GM12878 (cell line): ENCODE measurements at regions not wholly inside any gene's neighbourhood (a gene's known extent, or its start where the extent isn't known, plus 50 kb on each side); places are given as distances from the start of the nearest gene placed in this dataset.

ENCODE experiments used
- CTCF ChIP-seq, 3 experiments: IDR thresholded peaks in 2 of 3; conservative IDR thresholded peaks in 1 of 3; 2 replicates each; pipeline ENCODE4 v1.5.1; 2011; ENCODE audit warnings: low read depth in 3 of 3, low read length in 3 of 3, mild to moderate bottlenecking in 3 of 3, control low read depth in 2 of 3, moderate library complexity in 2 of 3, inconsistent platforms in 1 of 3, mixed read lengths in 1 of 3; ENCODE audit not compliant: control insufficient read depth in 2 of 3, insufficient read depth in 1 of 3; ENCODE audit errors: extremely low read depth in 1 of 3
- EP300 ChIP-seq, 2 experiments: fragments of 150-350 bp in 1 of 2; IDR thresholded peaks; 2 replicates each; pipeline ENCODE4 v1.6.1; 2011 to 2012; ENCODE audit warnings: low read depth in 2 of 2, low read length in 2 of 2, borderline replicate concordance in 1 of 2, improper control_type of control experiment in 1 of 2, inconsistent platforms in 1 of 2; ENCODE audit not compliant: control insufficient read depth in 1 of 2
- POLR2A ChIP-seq: IDR thresholded peaks from 2 replicates; pipeline ENCODE4 v1.6.1; 2011; ENCODE audit warnings: low read depth, mild to moderate bottlenecking, low read length
- SREBF1 ChIP-seq: IDR thresholded peaks from 2 replicates; pipeline ENCODE4 v1.6.1; 2012; ENCODE audit warnings: mild to moderate bottlenecking, low read length
- TARDBP ChIP-seq: IDR thresholded peaks from 2 replicates; pipeline ENCODE4 v1.6.1; 2016; ENCODE audit warnings: borderline replicate concordance

GRCh38 chr16:79883494-79883893 lies 283.0 kb upstream of the MAF start:
- TF ChIP-seq POLR2A (no peak), CTCF (IDR thresholded peaks at IDR 0.05 in 2 of 3, conservative IDR thresholded peaks at IDR 0.05 in 1 of 3; ENCODE audit: control insufficient read depth in 2 of 3, extremely low read depth in 1 of 3, insufficient read depth in 1 of 3, low read depth in 3 of 3, low read length in 3 of 3) (no peak), SREBF1 (no peak), EP300 (IDR thresholded peaks at IDR 0.05; ENCODE audit: borderline replicate concordance in 1 of 2, control insufficient read depth in 1 of 2, low read depth in 2 of 2, low read length in 2 of 2) (no peak), TARDBP (no peak)
